Prostate gland (tissue), 2 donors: ENCODE measurements at regions not wholly inside any gene's neighbourhood (a gene's known extent, or its start where the extent isn't known, plus 50 kb on each side); places are given as distances from the start of the nearest gene placed in this dataset.

Experiments used
- DNase-seq: peaks from one replicate; pipeline ENCODE4 v3.0.0-alpha.2; 2019; ENCODE audit warnings: low spot score
- H3K27ac ChIP-seq, 2 donors: fragments of 200-600 bp; sonication (generic); 2 replicates each; pipeline ENCODE4 v1.5.1; 2017 to 2019
- H3K27me3 ChIP-seq: fragments of 200-600 bp; sonication (generic); replicated peaks from 2 replicates; pipeline ENCODE4 v1.5.1; 2019; ENCODE audit not compliant: insufficient read depth
- H3K36me3 ChIP-seq, 2 donors: fragments of 200-600 bp; sonication (generic); 1 replicate in 1 of 2; 2 replicates in 1 of 2; pipeline versions ENCODE4 v1.5.1 to v1.8.1; 2017 to 2019
- H3K4me1 ChIP-seq: fragments of 200-600 bp; sonication (generic); replicated peaks from 2 replicates; pipeline ENCODE4 v1.5.1; 2019
- H3K4me3 ChIP-seq, 2 donors: fragments of 200-600 bp; sonication (generic); 2 replicates each; pipeline ENCODE4 v1.5.1; 2017 to 2019
- H3K9me3 ChIP-seq: fragments of 200-600 bp; sonication (generic); 2 replicates; pipeline ENCODE4 v1.5.1; 2017
- POLR2A ChIP-seq: fragments of 450-650 bp; IDR thresholded peaks from one replicate; pipeline ENCODE4 v1.6.1; 2016; ENCODE audit warnings: antibody characterized with exemption, mild to moderate bottlenecking
- POLR2AphosphoS5 ChIP-seq: sonication (generic); formaldehyde crosslinking; IDR thresholded peaks from one replicate; pipeline ENCODE4 v1.6.1; 2017; ENCODE audit warnings: antibody characterized with exemption
- WGBS: methylation state at CpG from one replicate; pipeline ENCODE4 v1.1.5; 2018; 5-methylcytosine and 5-hydroxymethylcytosine counted together
- intact Hi-C: fragments of 100-400 bp; cut with DNase I; formaldehyde crosslinking; loops from one replicate; pipeline ENCODE4 v1.14.2; 2022
- TF ChIP-seq, protein P1 (sequence below), 4 experiments: fragments of 200-600 bp in 2 of 4; fragments of 450-650 bp in 2 of 4; sonication (generic) in 2 of 4; IDR thresholded peaks; 1 replicate in 3 of 4; 2 replicates in 1 of 4; pipeline ENCODE4 v1.5.1; 2016 to 2019; ENCODE audit warnings: antibody characterized with exemption in 4 of 4, mild to moderate bottlenecking in 2 of 4, moderate library complexity in 2 of 4

DNA sequence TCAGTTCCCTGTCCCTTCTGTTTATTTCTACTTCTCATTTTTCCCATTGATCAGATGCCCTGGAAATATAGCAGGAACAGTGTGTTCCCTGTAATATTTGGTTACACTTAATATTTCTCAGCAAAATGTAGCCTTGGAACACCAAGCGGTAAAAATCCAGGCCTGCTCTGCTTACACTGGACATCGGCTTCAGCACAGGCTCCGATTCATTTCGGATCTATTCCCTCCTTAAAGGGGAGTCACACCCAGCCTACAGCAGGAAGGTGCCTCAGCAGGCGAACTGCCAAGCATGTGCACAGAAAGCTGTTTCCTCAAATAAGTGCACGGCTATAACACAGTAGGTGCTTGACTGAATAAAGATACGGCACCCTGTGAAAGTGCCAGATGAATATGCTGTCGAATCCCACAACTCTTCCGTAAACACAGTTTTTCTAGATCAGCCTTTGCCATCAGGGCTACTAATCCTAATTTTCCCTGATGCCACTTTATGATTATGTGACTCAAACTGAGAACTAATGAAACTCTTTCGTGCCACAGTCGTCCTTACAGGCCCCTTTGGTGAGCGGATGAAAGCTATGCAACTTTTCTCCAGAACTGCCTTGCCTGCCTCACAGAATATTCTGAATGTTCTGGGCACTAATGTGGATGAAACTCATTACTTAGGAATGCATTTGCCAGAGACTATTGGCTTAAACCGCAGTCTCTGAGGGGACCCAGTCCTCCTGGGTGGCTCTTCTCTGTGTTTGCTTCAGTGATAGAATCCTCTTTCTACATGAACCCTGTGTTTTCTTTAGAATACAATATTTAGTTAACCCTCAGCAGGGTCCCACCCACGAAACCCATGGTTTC lies 275.5 kb upstream of the RUNX1 start:
- WGBS = 54% methylated on average over 14 of the region's 14 CpGs

DNA sequence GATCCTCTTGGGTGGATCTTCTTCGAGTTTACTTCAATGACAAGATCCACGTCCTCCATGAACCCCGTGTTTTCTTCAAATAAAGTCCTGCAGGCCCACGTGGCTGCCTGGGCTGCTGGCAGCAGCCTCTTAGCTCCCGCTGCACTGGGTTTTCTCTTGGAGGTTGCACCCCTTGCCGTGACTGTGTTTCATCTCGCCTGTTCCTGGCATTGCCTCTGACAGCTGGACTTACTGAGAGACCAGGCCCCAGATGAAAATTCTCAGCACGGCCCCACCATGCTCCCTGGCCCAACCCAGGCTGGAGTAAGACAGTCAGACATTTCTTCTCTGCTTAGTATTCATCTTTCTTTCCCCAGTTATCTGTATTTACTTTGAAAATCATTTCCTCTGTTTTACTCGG lies 274.8 kb upstream of the RUNX1 start:
- no peaks in the 10 kb centered on the region for H3K9me3 ChIP-seq
- no peak overlapping the region for H3K4me3 ChIP-seq
- no peaks in the 10 kb centered on the region for H3K36me3 ChIP-seq
- TF ChIP-seq POLR2A (no peak), POLR2AphosphoS5 (no peak)
- TF ChIP-seq, protein P1, sequence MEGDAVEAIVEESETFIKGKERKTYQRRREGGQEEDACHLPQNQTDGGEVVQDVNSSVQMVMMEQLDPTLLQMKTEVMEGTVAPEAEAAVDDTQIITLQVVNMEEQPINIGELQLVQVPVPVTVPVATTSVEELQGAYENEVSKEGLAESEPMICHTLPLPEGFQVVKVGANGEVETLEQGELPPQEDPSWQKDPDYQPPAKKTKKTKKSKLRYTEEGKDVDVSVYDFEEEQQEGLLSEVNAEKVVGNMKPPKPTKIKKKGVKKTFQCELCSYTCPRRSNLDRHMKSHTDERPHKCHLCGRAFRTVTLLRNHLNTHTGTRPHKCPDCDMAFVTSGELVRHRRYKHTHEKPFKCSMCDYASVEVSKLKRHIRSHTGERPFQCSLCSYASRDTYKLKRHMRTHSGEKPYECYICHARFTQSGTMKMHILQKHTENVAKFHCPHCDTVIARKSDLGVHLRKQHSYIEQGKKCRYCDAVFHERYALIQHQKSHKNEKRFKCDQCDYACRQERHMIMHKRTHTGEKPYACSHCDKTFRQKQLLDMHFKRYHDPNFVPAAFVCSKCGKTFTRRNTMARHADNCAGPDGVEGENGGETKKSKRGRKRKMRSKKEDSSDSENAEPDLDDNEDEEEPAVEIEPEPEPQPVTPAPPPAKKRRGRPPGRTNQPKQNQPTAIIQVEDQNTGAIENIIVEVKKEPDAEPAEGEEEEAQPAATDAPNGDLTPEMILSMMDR (IDR thresholded peaks at IDR 0.05) = no peak
- intact Hi-C loops = loop anchor here (2.0 to 10.0 kb wide), 2 partner anchors 67 to 269 kb away; no protein-coding TSS in a partner anchor
- 50% methylated on average over 9 of the region's 9 CpGs for WGBS
- H3K4me1 ChIP-seq = peaks cover 15% of the 10 kb centered on the region
- peak overlapping the region; percentile 51 to 74 for H3K27ac ChIP-seq
- DNase-seq = no peak
- H3K27me3 ChIP-seq = no peaks in the 10 kb centered on the region

More for the DNA sequence above, 275.5 kb upstream of the RUNX1 start:
- Histone ChIP-seq H3K9me3 (no peaks in the 10 kb centered on the region), H3K27me3 (no peaks in the 10 kb centered on the region), H3K36me3 (no peaks in the 10 kb centered on the region), H3K4me1 (peaks cover 18% of the 10 kb centered on the region), H3K27ac (peak overlapping the region; percentile 51 to 74), H3K4me3 (no peak overlapping the region)
- intact Hi-C loops = loop anchor here (2.0 to 10.0 kb wide), 3 partner anchors 68 to 437 kb away; no protein-coding TSS in a partner anchor
- DNase-seq = peak; percentile 28
- TF ChIP-seq POLR2AphosphoS5 = peak; percentile 82
- TF ChIP-seq, protein P1 (IDR thresholded peaks at IDR 0.05) = no peak
- TF ChIP-seq POLR2A = no peak

DNA sequence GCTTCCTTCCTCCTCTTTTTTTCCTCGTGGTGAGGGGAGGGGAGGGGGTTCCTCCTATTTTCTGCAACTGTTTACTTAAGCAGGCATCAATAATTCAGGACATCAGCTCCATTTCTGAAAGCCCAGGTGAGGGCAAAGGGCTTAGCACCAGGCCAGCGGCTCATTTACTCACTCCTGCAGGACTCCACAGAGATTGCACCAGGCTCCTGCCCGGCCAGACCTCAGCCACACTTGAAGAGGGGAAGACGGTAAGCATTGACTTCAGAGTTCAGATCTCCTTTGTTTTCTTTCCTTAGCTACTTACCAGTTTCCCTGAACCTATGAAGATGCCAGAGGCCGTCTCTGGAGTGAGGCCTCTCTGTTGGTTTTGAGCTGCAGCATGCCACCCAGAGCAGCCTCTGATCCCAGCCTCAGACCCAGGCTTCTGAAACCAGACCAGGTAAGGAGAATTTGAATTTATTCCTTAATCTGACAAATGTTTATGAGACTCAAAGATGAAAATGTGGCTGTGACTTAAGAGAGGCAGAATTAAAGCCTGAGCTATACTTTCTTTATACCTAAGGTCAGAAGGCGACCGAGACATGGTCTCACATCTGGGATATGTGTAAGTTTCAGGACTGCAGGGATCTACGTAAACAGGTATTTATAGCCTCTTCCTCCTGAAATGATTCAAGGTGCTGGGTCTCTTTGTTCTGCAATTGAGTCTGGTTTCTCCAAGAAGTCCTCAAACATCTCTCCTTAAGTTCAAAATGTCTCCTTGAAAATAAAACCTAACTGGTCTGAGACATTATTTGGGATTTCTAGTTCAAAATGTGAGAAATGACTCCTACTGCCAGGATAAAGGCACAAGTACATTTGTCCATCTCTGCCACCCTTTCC lies 272.5 kb upstream of the RUNX1 start:
- TF ChIP-seq POLR2A (no peak), POLR2AphosphoS5 (no peak)
- H3K36me3 ChIP-seq = no peaks in the 10 kb centered on the region
- no peak overlapping the region for H3K27ac ChIP-seq
- H3K4me1 ChIP-seq = peaks cover 15% of the 10 kb centered on the region
- WGBS = 74% methylated on average over 8 of the region's 8 CpGs
- intact Hi-C loops = loop anchor here (10.0 kb wide), 1 partner anchor 267 kb away; no protein-coding TSS in a partner anchor
- no peaks in the 10 kb centered on the region for H3K27me3 ChIP-seq
- no peaks in the 10 kb centered on the region for H3K9me3 ChIP-seq
- DNase-seq = no peak
- H3K4me3 ChIP-seq = no peak overlapping the region

DNA sequence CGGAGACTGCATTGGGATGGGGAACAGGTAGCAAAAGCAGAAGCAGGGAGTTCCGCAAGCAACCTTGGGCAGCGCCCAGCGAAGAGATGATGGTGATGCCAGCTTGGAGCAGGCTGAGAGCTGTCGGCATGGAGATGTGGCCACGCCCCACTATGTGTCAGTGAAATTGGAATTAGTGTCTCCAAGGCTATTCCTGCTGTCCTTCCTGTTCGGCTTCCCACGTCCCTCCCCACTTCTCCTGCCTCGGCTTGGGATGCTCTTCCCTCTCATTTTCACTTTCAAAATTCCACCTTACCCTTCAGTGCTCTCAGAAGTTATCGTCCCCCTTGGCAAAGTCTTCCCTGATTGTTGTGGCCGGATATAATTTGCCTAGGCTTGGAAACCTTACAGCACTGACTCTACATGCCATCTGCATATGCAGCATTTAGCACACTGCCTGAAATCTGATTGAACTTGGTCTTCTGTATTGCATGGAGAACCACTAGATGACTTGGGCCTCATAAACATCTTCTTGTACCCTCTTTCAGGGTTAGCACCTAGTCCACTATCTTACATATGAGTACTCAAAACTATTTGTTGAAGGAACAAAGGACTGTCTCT lies 270.7 kb upstream of the RUNX1 start:
- DNase-seq = no peak
- Histone ChIP-seq H3K36me3 (no peaks in the 10 kb centered on the region), H3K4me3 (no peak overlapping the region), H3K9me3 (no peaks in the 10 kb centered on the region), H3K27me3 (no peaks in the 10 kb centered on the region), H3K27ac (no peak overlapping the region), H3K4me1 (peaks cover 14% of the 10 kb centered on the region)
- TF ChIP-seq, protein P1 (IDR thresholded peaks at IDR 0.05) = no peak
- TF ChIP-seq POLR2AphosphoS5 (no peak), POLR2A (no peak)
- intact Hi-C loops = loop anchor here (5.0 to 10.0 kb wide), 2 partner anchors 112 to 265 kb away; no protein-coding TSS in a partner anchor
- WGBS = 84% methylated on average over 11 of the region's 11 CpGs

DNA sequence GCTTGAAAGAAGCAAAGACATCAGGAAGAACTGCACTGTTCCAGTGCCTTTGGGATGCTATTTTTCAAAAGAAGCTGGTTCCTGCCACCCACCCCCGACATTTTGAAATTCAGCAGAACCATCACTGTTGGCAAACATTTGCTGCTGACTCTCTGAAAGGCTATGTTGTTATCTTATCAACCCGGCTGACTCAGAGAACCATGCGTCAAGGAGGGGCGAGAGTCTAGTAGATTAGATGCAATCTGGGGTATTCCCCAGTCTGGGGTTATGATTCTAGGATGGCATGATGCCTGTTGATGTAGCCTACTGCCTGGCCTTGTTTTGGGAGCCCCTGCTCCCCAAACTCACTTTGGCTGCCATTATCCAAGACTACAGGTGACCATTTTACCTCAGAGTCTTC lies 267.8 kb upstream of the RUNX1 start:
- WGBS = 91% methylated on average over 4 of the region's 4 CpGs
- no peaks in the 10 kb centered on the region for H3K27me3 ChIP-seq
- H3K27ac ChIP-seq = no peak overlapping the region
- intact Hi-C loops = loop anchor here (5.0 kb wide), 1 partner anchor 110 kb away; no protein-coding TSS in a partner anchor
- H3K9me3 ChIP-seq = no peaks in the 10 kb centered on the region
- H3K36me3 ChIP-seq = no peaks in the 10 kb centered on the region
- no peak overlapping the region for H3K4me3 ChIP-seq
- no peak for TF ChIP-seq POLR2AphosphoS5
- TF ChIP-seq, protein P1 (IDR thresholded peaks at IDR 0.05) = no peak
- TF ChIP-seq POLR2A = no peak
- DNase-seq = no peak
- H3K4me1 ChIP-seq = no peaks in the 10 kb centered on the region
